HG02938 (cell line): ENCODE measurements at regions not wholly inside any gene's neighbourhood (a gene's known extent, or its start where the extent isn't known, plus 50 kb on each side); places are given as distances from the start of the nearest gene placed in this dataset.

Source experiments
- ATAC-seq: cut with Tn5 transposase; IDR thresholded peaks from one replicate; pipeline ENCODE4 v1.9.1; 2021; ENCODE audit warnings: mild to moderate bottlenecking, moderate library complexity; ENCODE audit not compliant: unreplicated experiment

GRCh38 chr7:18401757-18402156 lies 93.8 kb upstream of the HDAC9 start:
- ATAC-seq, result no peak

GRCh38 chr7:18402488-18403183 lies 92.9 kb upstream of the HDAC9 start:
- ATAC-seq, result no peak

GRCh38 chr7:18405726-18406125 lies 89.8 kb upstream of the HDAC9 start:
- ATAC-seq, result no peak

GRCh38 chr7:18407385-18407784 lies 88.2 kb upstream of the HDAC9 start:
- no peak for ATAC-seq

- ATAC-seq, result no peak
Observed at GRCh38 chr7:18408461-18408860, 87.1 kb upstream of the HDAC9 start.

GRCh38 chr7:18408868-18409267 lies 86.7 kb upstream of the HDAC9 start:
- ATAC-seq, result no peak

GRCh38 chr7:18413447-18413846 lies 82.1 kb upstream of the HDAC9 start:
- no peak for ATAC-seq

- no peak for ATAC-seq
Observed at GRCh38 chr7:18414885-18415284, 80.7 kb upstream of the HDAC9 start.

- ATAC-seq, result no peak
Observed at GRCh38 chr7:18416988-18417387, 78.6 kb upstream of the HDAC9 start.

- ATAC-seq, result no peak
Observed at GRCh38 chr7:18419456-18419855, 76.1 kb upstream of the HDAC9 start.

- ATAC-seq, result no peak
Observed at GRCh38 chr7:18420108-18420507, 75.4 kb upstream of the HDAC9 start.

GRCh38 chr7:18420748-18421147 lies 74.8 kb upstream of the HDAC9 start:
- no peak for ATAC-seq

- ATAC-seq, result no peak
Observed at GRCh38 chr7:18421297-18422002, 74.1 kb upstream of the HDAC9 start.

GRCh38 chr7:18425227-18425626 lies 70.3 kb upstream of the HDAC9 start:
- no peak for ATAC-seq

GRCh38 chr7:18425838-18426445 lies 69.6 kb upstream of the HDAC9 start:
- no peak for ATAC-seq

- ATAC-seq, result no peak
Observed at GRCh38 chr7:18426564-18427226, 68.9 kb upstream of the HDAC9 start.

- no peak for ATAC-seq
Observed at GRCh38 chr7:18429547-18429946, 66.0 kb upstream of the HDAC9 start.

GRCh38 chr7:18430810-18431209 lies 64.7 kb upstream of the HDAC9 start:
- no peak for ATAC-seq

- no peak for ATAC-seq
Observed at GRCh38 chr7:18434171-18434570, 61.4 kb upstream of the HDAC9 start.

- no peak for ATAC-seq
Observed at GRCh38 chr7:18437101-18437500, 58.4 kb upstream of the HDAC9 start.

GRCh38 chr7:18440934-18441333 lies 54.6 kb upstream of the HDAC9 start:
- ATAC-seq, result no peak

GRCh38 chr7:18444826-18445225 lies 50.7 kb upstream of the HDAC9 start:
- ATAC-seq, result no peak
